PC-3 (cell line): ENCODE measurements at regions not wholly inside any gene's neighbourhood (a gene's known extent, or its start where the extent isn't known, plus 50 kb on each side); places are given as distances from the start of the nearest gene placed in this dataset.

ENCODE experiments used
- ATAC-seq: fragments of 200-7000 bp; cut with Tn5 transposase; 2 replicates; pipeline ENCODE4 v1.9.1; 2020; ENCODE audit warnings: mild to moderate bottlenecking, moderate library complexity
- BruUV-seq: library from RNA; stranded (reverse); fragments of 400-500 nt; replicated peaks from 2 replicates; lab custom pipeline; 2021; lab: Mats Ljungman, UMichigan
- CTCF ChIA-PET: fragments of 300-600 bp; sonication (Branson Sonifier 250); formaldehyde crosslinking; loops from one replicate; lab custom pipeline; 2022; ENCODE audit warnings: antibody characterized with exemption; lab: Charles Lee
- POLR2A ChIA-PET: fragments of 300-600 bp; sonication (Branson Sonifier 250); formaldehyde crosslinking; loops from one replicate; lab custom pipeline; 2022; ENCODE audit warnings: antibody characterized with exemption; ENCODE audit not compliant: unreplicated experiment; lab: Charles Lee
- DNase-seq: peaks from one replicate; pipeline ENCODE4 v3.0.0-alpha.2; 2015
- H2AFZ ChIP-seq: fragments of 300-600 bp; sonication (generic); 2 replicates; pipeline ENCODE4 v1.6.0; 2016; ENCODE audit warnings: antibody characterized with exemption, low read length
- H3F3A ChIP-seq: fragments of 300-600 bp; sonication (generic); one replicate; pipeline ENCODE4 v1.6.0; 2017; ENCODE audit warnings: antibody characterized with exemption, low read length, control low read depth, mild to moderate bottlenecking; ENCODE audit not compliant: unreplicated experiment
- H3K27ac ChIP-seq: fragments of 300-600 bp; sonication (generic); 2 replicates; pipeline ENCODE4 v1.5.1; 2016; ENCODE audit warnings: mild to moderate bottlenecking, low read length
- H3K27me3 ChIP-seq: fragments of 300-600 bp; sonication (generic); 2 replicates; pipeline ENCODE4 v1.6.1; 2016; ENCODE audit warnings: low read length, mixed read lengths
- H3K36me3 ChIP-seq: fragments of 300-600 bp; sonication (generic); 2 replicates; pipeline ENCODE4 v1.6.1; 2016; ENCODE audit warnings: low read depth, mixed run types, low read length, mixed read lengths
- H3K4me1 ChIP-seq: fragments of 300-600 bp; sonication (generic); 2 replicates; pipeline ENCODE4 v1.5.1; 2016; ENCODE audit warnings: low read length; ENCODE audit not compliant: insufficient read depth
- H3K4me2 ChIP-seq: fragments of 300-600 bp; sonication (generic); 2 replicates; pipeline ENCODE4 v1.6.0; 2016; ENCODE audit warnings: low read length
- H3K4me3 ChIP-seq: fragments of 300-600 bp; sonication (generic); 2 replicates; pipeline ENCODE4 v1.5.1; 2016; ENCODE audit warnings: mild to moderate bottlenecking, low read length, mixed read lengths
- H3K79me2 ChIP-seq: fragments of 300-600 bp; sonication (generic); 2 replicates; pipeline ENCODE4 v1.6.1; 2017; ENCODE audit warnings: low read length, mixed read lengths
- H3K9ac ChIP-seq: fragments of 300-600 bp; sonication (generic); 2 replicates; pipeline ENCODE4 v1.6.0; 2016; ENCODE audit warnings: mild to moderate bottlenecking, low read length
- H3K9me2 ChIP-seq: fragments of 300-600 bp; sonication (generic); replicated peaks from 2 replicates; pipeline ENCODE4 v1.6.1; 2016; ENCODE audit warnings: mixed run types, low read length, mixed read lengths
- H3K9me3 ChIP-seq: fragments of 300-600 bp; sonication (generic); 2 replicates; pipeline ENCODE4 v1.6.1; 2016; ENCODE audit warnings: low read length, mixed read lengths
- H4K20me1 ChIP-seq: fragments of 300-600 bp; sonication (generic); 2 replicates; pipeline ENCODE4 v1.6.1; 2016; ENCODE audit warnings: low read length, mixed read lengths
- CTCF ChIP-seq: fragments of 300-600 bp; sonication (generic); conservative IDR thresholded peaks from 2 replicates; pipeline ENCODE4 v1.5.1; 2017; ENCODE audit warnings: antibody characterized with exemption, low read depth, mild to moderate bottlenecking, low read length
- EZH2 ChIP-seq: fragments of 300-600 bp; sonication (generic); IDR thresholded peaks from one replicate; pipeline ENCODE4 v1.6.1; 2017; ENCODE audit warnings: antibody characterized with exemption, mild to moderate bottlenecking, low read length; ENCODE audit not compliant: unreplicated experiment
- EZH2phosphoT487 ChIP-seq: fragments of 300-600 bp; sonication (generic); IDR thresholded peaks from 2 replicates; pipeline ENCODE4 v1.6.1; 2018; ENCODE audit warnings: mild to moderate bottlenecking, antibody characterized with exemption, low read length, borderline replicate concordance
- intact Hi-C: fragments of 100-400 bp; cut with micrococcal nuclease; formaldehyde crosslinking; loops from 2 replicates; pipeline ENCODE4 v1.9.0; 2023

- H3K27ac ChIP-seq = no peak overlapping the region
- H3K4me2 ChIP-seq = no peak overlapping the region
- H3K79me2 ChIP-seq = no peaks in the 10 kb centered on the region
- H3K4me1 ChIP-seq = no peaks in the 10 kb centered on the region
- CTCF ChIA-PET = no interaction called here
- no peak overlapping the region for H3K4me3 ChIP-seq
- DNase-seq = no peak
- H3F3A ChIP-seq = no peaks in the 10 kb centered on the region
- no peak overlapping the region for H2AFZ ChIP-seq
- POLR2A ChIA-PET = no interaction called here
- no peaks in the 10 kb centered on the region for H3K9me3 ChIP-seq
- no peak for ATAC-seq
- H3K9ac ChIP-seq = no peak overlapping the region
- intact Hi-C loops = no loop called here
- no TSS peak for BruUV-seq
- peaks cover 6% of the 10 kb centered on the region; the same call in 1 of the 2 replicates for H3K27me3 ChIP-seq
- no peaks in the 10 kb centered on the region for H4K20me1 ChIP-seq
- no peaks in the 10 kb centered on the region for H3K9me2 ChIP-seq
- no peaks in the 10 kb centered on the region for H3K36me3 ChIP-seq
- TF ChIP-seq EZH2phosphoT487 = no peak
- no peak for TF ChIP-seq CTCF
- TF ChIP-seq EZH2 = no peak
Observed at GRCh38 chr9:90274725-90275124, 367.9 kb downstream of the DIRAS2 start.

- no peaks in the 10 kb centered on the region for H3K27me3 ChIP-seq
- H3K36me3 ChIP-seq = no peaks in the 10 kb centered on the region
- CTCF ChIA-PET = no interaction called here
- POLR2A ChIA-PET = no interaction called here
- DNase-seq (no peak), ATAC-seq (no peak)
- H3K9me3 ChIP-seq = no peaks in the 10 kb centered on the region
- H3K4me1 ChIP-seq = no peaks in the 10 kb centered on the region
- H2AFZ ChIP-seq = no peak overlapping the region
- TF ChIP-seq EZH2 (no peak), CTCF (no peak), EZH2phosphoT487 (no peak)
- intact Hi-C loops = no loop called here
- H3K9me2 ChIP-seq = no peaks in the 10 kb centered on the region
- no TSS peak for BruUV-seq
- H3K4me2 ChIP-seq = no peak overlapping the region
- H3K4me3 ChIP-seq = no peak overlapping the region
- H3K9ac ChIP-seq = no peak overlapping the region
- no peaks in the 10 kb centered on the region for H4K20me1 ChIP-seq
- no peaks in the 10 kb centered on the region for H3F3A ChIP-seq
- no peaks in the 10 kb centered on the region for H3K79me2 ChIP-seq
- no peak overlapping the region for H3K27ac ChIP-seq
Observed at GRCh38 chr9:90285946-90286345, 356.7 kb downstream of the DIRAS2 start.

DNA sequence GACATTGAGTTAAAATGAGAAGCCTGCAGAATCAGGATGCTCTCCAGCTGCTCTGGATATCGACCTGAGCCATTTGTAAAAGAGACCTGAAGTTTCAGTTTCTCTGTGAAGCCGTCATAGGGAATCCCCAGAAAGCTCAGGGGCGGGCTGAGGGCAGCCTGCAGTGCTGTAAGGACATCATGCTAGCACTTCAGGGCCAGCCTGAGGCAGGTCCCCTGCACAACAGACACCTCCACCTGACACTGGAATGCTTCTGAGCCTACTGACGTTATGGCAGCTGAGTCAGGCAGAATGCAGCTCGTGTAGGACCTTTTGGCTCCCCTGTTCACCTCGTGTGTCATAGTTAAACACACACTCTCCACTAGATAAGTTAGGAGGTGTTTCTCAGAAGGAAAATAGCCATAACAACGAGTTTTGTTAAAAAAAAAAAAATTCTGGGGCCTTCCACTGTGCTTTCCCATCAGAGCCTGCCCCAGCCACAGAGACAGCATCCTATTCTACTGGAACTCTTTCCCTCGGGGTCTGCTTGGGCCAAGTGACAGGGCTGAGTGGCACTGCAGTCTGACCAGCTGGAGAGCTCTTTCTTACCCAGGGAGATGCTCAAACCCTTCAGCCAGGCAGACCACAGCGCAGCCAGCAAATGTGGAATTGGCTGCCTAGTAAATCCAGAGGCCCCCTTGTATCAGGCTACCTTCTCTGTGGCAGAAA, 354.9 kb downstream of the DIRAS2 start:
- H3K4me2 ChIP-seq = no peak overlapping the region
- BruUV-seq = no TSS peak
- no peaks in the 10 kb centered on the region for H3K4me1 ChIP-seq
- no peak overlapping the region for H3K4me3 ChIP-seq
- ATAC-seq (no peak), DNase-seq (no peak)
- H3K9me2 ChIP-seq = no peaks in the 10 kb centered on the region
- H2AFZ ChIP-seq = no peak overlapping the region
- no peak overlapping the region for H3K9ac ChIP-seq
- intact Hi-C loops = no loop called here
- no peaks in the 10 kb centered on the region for H3K9me3 ChIP-seq
- no peak for TF ChIP-seq EZH2
- no peak for TF ChIP-seq EZH2phosphoT487
- no peak for TF ChIP-seq CTCF
- no peaks in the 10 kb centered on the region for H3K79me2 ChIP-seq
- CTCF ChIA-PET = no interaction called here
- no peaks in the 10 kb centered on the region for H3K27me3 ChIP-seq
- no peaks in the 10 kb centered on the region for H3K36me3 ChIP-seq
- no peaks in the 10 kb centered on the region for H4K20me1 ChIP-seq
- H3F3A ChIP-seq = no peaks in the 10 kb centered on the region
- POLR2A ChIA-PET = no interaction called here
- H3K27ac ChIP-seq = no peak overlapping the region
